K562 (cell line): ENCODE measurements at regions not wholly inside any gene's neighbourhood (a gene's known extent, or its start where the extent isn't known, plus 50 kb on each side); places are given as distances from the start of the nearest gene placed in this dataset.

Experiments used
- ATAC-seq: fragments of 200-7000 bp; cut with Tn5 transposase; 3 replicates; pipeline ENCODE4 v1.9.1; 2020; ENCODE audit warnings: moderate library complexity
- BruUV-seq: library from RNA; stranded (reverse); fragments of 400-500 nt; replicated peaks from 2 replicates; lab custom pipeline; 2021; lab: Mats Ljungman, UMichigan
- CTCF ChIA-PET: fragments of 300-600 bp; formaldehyde crosslinking; extraction: SDS; loops from one replicate; lab custom pipeline; 2021; ENCODE audit warnings: low intra/inter-chr PET ratio; lab: Yijun Ruan, JAX
- POLR2A ChIA-PET: fragments of 300-600, 350-650 bp; sonication (Branson Sonifier 250); formaldehyde crosslinking; extraction: SDS; loops from one replicate; lab custom pipeline; 2021; ENCODE audit warnings: antibody characterized with exemption, inconsistent platforms; lab: Yijun Ruan, JAX
- DNase-seq, 4 experiments: peaks; one replicate each; pipeline versions ENCODE4 v3.0.0 to v3.0.0-alpha.2; 2011 to 2018; ENCODE audit warnings: low spot score in 3 of 4, mixed read lengths in 3 of 4; ENCODE audit errors: extremely low read depth in 1 of 4
- FAIRE-seq: peaks from 2 replicates; lab custom pipeline; 2011; peaks lifted over from hg19 to GRCh38; lab: Jason Lieb, UNC
- H2AFZ ChIP-seq: 2 replicates; pipeline ENCODE4 v1.6.0; 2011; ENCODE audit warnings: low read depth, low read length, control low read depth, inconsistent platforms
- H3K27ac ChIP-seq: fragments of 200-600 bp; 3 replicates; pipeline ENCODE4 v1.8.0; 2011; ENCODE audit warnings: low read depth, mild to moderate bottlenecking, control low read depth, inconsistent platforms, low read length, moderate library complexity, mixed read lengths; ENCODE audit errors: extremely low read depth
- H3K27me3 ChIP-seq, 2 experiments: fragments of 300-600 bp in 1 of 2; 2 replicates in 1 of 2; 3 replicates in 1 of 2; pipeline versions ENCODE4 v1.6.0 to v1.8.0; 2011; ENCODE audit warnings: inconsistent platforms in 2 of 2, low read length in 2 of 2, mild to moderate bottlenecking in 1 of 2, mixed read lengths in 1 of 2, moderate library complexity in 1 of 2; ENCODE audit not compliant: control insufficient read depth in 2 of 2, insufficient read depth in 2 of 2
- H3K36me3 ChIP-seq: fragments of 300-600 bp; 3 replicates; pipeline ENCODE4 v1.8.0; 2011; ENCODE audit warnings: mild to moderate bottlenecking, low read length, inconsistent platforms; ENCODE audit not compliant: control insufficient read depth, insufficient read depth
- H3K4me1 ChIP-seq, 2 experiments: fragments of 200-600 bp in 1 of 2; replicated peaks in 1 of 2; 2 replicates in 1 of 2; 3 replicates in 1 of 2; pipeline versions ENCODE4 v1.5.1 to v1.8.0; 2011; ENCODE audit warnings: inconsistent platforms in 2 of 2, low read length in 2 of 2, mild to moderate bottlenecking in 1 of 2, mixed read lengths in 1 of 2, moderate library complexity in 1 of 2; ENCODE audit not compliant: control insufficient read depth in 2 of 2, insufficient read depth in 2 of 2
- H3K4me2 ChIP-seq: 2 replicates; pipeline ENCODE4 v1.6.1; 2011; ENCODE audit warnings: low read length, control low read depth, inconsistent platforms, mixed read lengths; ENCODE audit not compliant: insufficient read depth
- H3K4me3 ChIP-seq: fragments of 200-600 bp; sonication (generic), shearing (Covaris generic); 2 replicates; pipeline ENCODE4 v1.5.1; 2016; ENCODE audit warnings: control low read depth, inconsistent platforms
- H3K79me2 ChIP-seq: fragments of 200-600 bp; 3 replicates; pipeline ENCODE4 v1.8.0; 2011; ENCODE audit warnings: low read length, inconsistent platforms; ENCODE audit not compliant: control insufficient read depth, insufficient read depth
- H3K9ac ChIP-seq, 2 experiments: 2 replicates each; pipeline versions ENCODE4 v1.6.0 to v1.6.1; 2011; ENCODE audit warnings: low read depth in 2 of 2, low read length in 2 of 2, control low read depth in 1 of 2, inconsistent platforms in 1 of 2, mild to moderate bottlenecking in 1 of 2, mixed read lengths in 1 of 2; ENCODE audit not compliant: insufficient read depth in 1 of 2
- H3K9me1 ChIP-seq: one replicate; pipeline ENCODE4 v1.6.0; 2011; ENCODE audit warnings: inconsistent platforms, mild to moderate bottlenecking, low read length, moderate library complexity; ENCODE audit not compliant: control insufficient read depth, insufficient read depth
- H3K9me3 ChIP-seq: replicated peaks from 2 replicates; pipeline ENCODE4 v1.5.1; 2011; ENCODE audit warnings: low read depth, low read length, inconsistent platforms; ENCODE audit not compliant: control insufficient read depth, insufficient read depth
- H4K20me1 ChIP-seq: replicated peaks from 2 replicates; pipeline ENCODE4 v1.6.1; 2011; ENCODE audit warnings: low read length, inconsistent platforms, mixed read lengths; ENCODE audit not compliant: control insufficient read depth, insufficient read depth
- HDGF ChIP-seq: fragments of 450-650 bp; IDR thresholded peaks from 2 replicates; pipeline ENCODE4 v1.6.1; 2016
- IFI16 ChIP-seq: fragments of 250-450 bp; sonication (Bioruptor Pico); IDR thresholded peaks from 2 replicates; pipeline ENCODE4 v2.1.2; 2022; ENCODE audit warnings: mild to moderate bottlenecking, inconsistent platforms
- RBM39 ChIP-seq: fragments of 200-400 bp; formaldehyde crosslinking; optimal IDR thresholded peaks from 2 replicates; pipeline ENCODE3; 2018; ENCODE audit warnings: low read depth, low read length
- TRIM24 ChIP-seq, 2 experiments: fragments of 450-650 bp; IDR thresholded peaks; 2 replicates each; pipeline ENCODE4 v1.6.1; 2016
- ZNF780A ChIP-seq: fragments of 250-450 bp; sonication (Bioruptor Pico); IDR thresholded peaks from 2 replicates; pipeline ENCODE4 v1.5.0; 2021; ENCODE audit warnings: mild to moderate bottlenecking
- WGBS: fragments of 100-300 bp; shearing (Covaris generic); methylation state at CpG from one replicate; pipeline ENCODE4 v1.1.6; 2016; ENCODE audit warnings: low coverage, mixed read lengths; ENCODE audit not compliant: insufficient coverage; ENCODE audit errors: missing lambda C conversion rate; 5-methylcytosine and 5-hydroxymethylcytosine counted together
- in situ Hi-C: fragments of 300-500 bp; cut with MboI; formaldehyde crosslinking; loops from 4 replicates; pipeline ENCODE4 v1.15.0; 2018; ENCODE audit warnings: inconsistent platforms, mixed read lengths
- intact Hi-C: fragments of 100-400 bp; cut with micrococcal nuclease; formaldehyde crosslinking; loops from 2 replicates; pipeline ENCODE4 v1.14.2; 2022
- TF ChIP-seq, protein P1 (sequence below): fragments of 450-650 bp; IDR thresholded peaks from 2 replicates; pipeline ENCODE4 v1.7.1; 2018; ENCODE audit warnings: mild to moderate bottlenecking, low read depth; ENCODE audit not compliant: partially characterized antibody
- TF ChIP-seq, protein P2 (sequence below): fragments of 250-450 bp; sonication (Bioruptor Pico); IDR thresholded peaks from 2 replicates; pipeline ENCODE4 v1.5.0; 2020; ENCODE audit warnings: mild to moderate bottlenecking, borderline replicate concordance

DNA sequence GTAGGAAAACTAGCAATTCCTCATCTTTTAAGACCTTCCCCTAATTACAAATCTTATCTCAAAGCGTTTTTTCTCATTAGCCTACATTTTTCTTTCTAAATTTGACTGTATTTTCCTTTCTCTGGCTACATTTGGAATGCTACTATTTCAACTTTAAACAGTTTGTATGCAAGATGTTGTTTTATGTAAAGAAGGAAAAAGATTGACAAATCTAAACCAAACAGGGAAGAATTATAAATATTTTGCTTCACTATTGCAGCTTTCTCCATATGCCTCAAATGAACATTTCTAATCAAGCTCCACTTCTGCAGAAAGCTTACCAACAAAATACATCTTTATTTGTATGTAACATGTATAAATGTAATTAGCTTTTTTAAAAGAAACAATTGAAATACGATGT, 156.2 kb downstream of the MZT1 start:
- POLR2A ChIA-PET = no interaction called here
- no peak for DNase-seq
- TF ChIP-seq IFI16 (CRISPR knock-in tag) (no peak), RBM39 (no peak), HDGF (no peak), TRIM24 (IDR thresholded peaks at IDR 0.05) (no peak), ZNF780A (CRISPR knock-in tag) (no peak)
- TF ChIP-seq, protein P1, sequence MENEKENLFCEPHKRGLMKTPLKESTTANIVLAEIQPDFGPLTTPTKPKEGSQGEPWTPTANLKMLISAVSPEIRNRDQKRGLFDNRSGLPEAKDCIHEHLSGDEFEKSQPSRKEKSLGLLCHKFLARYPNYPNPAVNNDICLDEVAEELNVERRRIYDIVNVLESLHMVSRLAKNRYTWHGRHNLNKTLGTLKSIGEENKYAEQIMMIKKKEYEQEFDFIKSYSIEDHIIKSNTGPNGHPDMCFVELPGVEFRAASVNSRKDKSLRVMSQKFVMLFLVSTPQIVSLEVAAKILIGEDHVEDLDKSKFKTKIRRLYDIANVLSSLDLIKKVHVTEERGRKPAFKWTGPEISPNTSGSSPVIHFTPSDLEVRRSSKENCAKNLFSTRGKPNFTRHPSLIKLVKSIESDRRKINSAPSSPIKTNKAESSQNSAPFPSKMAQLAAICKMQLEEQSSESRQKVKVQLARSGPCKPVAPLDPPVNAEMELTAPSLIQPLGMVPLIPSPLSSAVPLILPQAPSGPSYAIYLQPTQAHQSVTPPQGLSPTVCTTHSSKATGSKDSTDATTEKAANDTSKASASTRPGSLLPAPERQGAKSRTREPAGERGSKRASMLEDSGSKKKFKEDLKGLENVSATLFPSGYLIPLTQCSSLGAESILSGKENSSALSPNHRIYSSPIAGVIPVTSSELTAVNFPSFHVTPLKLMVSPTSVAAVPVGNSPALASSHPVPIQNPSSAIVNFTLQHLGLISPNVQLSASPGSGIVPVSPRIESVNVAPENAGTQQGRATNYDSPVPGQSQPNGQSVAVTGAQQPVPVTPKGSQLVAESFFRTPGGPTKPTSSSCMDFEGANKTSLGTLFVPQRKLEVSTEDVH = no peak
- TF ChIP-seq, protein P2, sequence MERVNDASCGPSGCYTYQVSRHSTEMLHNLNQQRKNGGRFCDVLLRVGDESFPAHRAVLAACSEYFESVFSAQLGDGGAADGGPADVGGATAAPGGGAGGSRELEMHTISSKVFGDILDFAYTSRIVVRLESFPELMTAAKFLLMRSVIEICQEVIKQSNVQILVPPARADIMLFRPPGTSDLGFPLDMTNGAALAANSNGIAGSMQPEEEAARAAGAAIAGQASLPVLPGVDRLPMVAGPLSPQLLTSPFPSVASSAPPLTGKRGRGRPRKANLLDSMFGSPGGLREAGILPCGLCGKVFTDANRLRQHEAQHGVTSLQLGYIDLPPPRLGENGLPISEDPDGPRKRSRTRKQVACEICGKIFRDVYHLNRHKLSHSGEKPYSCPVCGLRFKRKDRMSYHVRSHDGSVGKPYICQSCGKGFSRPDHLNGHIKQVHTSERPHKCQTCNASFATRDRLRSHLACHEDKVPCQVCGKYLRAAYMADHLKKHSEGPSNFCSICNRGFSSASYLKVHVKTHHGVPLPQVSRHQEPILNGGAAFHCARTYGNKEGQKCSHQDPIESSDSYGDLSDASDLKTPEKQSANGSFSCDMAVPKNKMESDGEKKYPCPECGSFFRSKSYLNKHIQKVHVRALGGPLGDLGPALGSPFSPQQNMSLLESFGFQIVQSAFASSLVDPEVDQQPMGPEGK (CRISPR knock-in tag) = no peak
- TF ChIP-seq, all 486 proteins: peak for 0
- Histone ChIP-seq H3K4me1 (no peaks in the 10 kb centered on the region), H3K36me3 (no peaks in the 10 kb centered on the region), H3K9me1 (no peaks in the 10 kb centered on the region), H3K4me3 (no peak overlapping the region), H3K27me3 (no peaks in the 10 kb centered on the region), H3K4me2 (no peak overlapping the region), H3K79me2 (no peaks in the 10 kb centered on the region), H2AFZ (no peak overlapping the region), H3K9ac (no peak overlapping the region), H4K20me1 (no peaks in the 10 kb centered on the region), H3K27ac (no peak overlapping the region), H3K9me3 (no peaks in the 10 kb centered on the region)
- FAIRE-seq (no peak), ATAC-seq (no peak)
- WGBS = 0% methylated on average over 2 of the region's 2 CpGs
- no TSS peak for BruUV-seq
- intact Hi-C loops (no loop called here), in situ Hi-C loops (no loop called here)
- CTCF ChIA-PET = no interaction called here
